ENCODE measurements at regions not wholly inside any gene's neighbourhood (a gene's known extent, or its start where the extent isn't known, plus 50 kb on each side); places are given as distances from the start of the nearest gene placed in this dataset.
A peak's percentile ranks its signal among the peaks of the same experiment; 100 is the strongest.

DNA sequence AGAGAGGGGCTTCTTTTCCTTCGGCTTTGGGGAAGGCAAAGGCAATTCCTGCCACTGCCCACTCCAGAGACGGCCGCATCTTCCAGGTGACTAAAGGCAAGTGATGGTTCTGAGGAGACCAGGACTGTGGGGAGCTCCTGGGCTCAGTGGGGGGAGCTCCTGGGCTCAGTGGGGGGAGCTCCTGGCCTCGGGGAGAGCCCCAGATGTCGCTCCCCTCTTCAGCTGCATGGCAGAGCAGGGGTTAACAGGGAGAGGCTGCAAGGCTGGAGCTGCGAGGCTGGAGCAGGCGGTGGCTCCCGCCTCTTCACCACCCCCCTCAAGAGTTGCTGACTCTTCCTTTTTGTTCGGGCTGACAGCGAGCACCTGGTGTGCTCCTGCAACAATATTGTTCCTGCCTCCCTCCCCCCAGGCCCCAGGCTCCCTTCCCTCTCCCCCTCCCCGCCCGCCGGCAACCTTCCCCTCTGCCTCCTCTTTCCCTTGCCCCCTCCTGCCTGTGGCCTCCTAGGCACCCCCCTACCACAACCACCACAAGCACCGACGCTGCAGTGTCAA lies 56.3 kb upstream of the LBX1 start:
- Mint-ChIP-seq H3K4me1 (peaks cover 50% of the 10 kb centered on the region), H3K9me3 (no peaks in the 10 kb centered on the region), H3K27ac (peak overlapping the region; percentile 65 to 86 (median 84)), H3K36me3 (ENCODE audit: low read depth) (no peaks in the 10 kb centered on the region), H3K27me3 (ENCODE audit: low read depth) (peaks cover 77% of the 10 kb centered on the region), H3K4me3 (peak overlapping the region; percentile 62 to 68 (median 65))
- no peak for TF ChIP-seq CTCF (IDR thresholded peaks at IDR 0.05; ENCODE audit: unreplicated experiment in 3 of 3)

- Mint-ChIP-seq H3K4me1 (peaks cover 56% of the 10 kb centered on the region), H3K36me3 (ENCODE audit: low read depth) (no peaks in the 10 kb centered on the region), H3K27me3 (ENCODE audit: low read depth) (peaks cover 82% of the 10 kb centered on the region), H3K4me3 (peak overlapping the region; percentile 17 to 57 (median 35)), H3K27ac (peak overlapping the region in 2 of 3 experiments; percentile 68 to 83), H3K9me3 (no peaks in the 10 kb centered on the region)
- no peak for TF ChIP-seq CTCF (IDR thresholded peaks at IDR 0.05; ENCODE audit: unreplicated experiment in 3 of 3)
Observed at GRCh38 chr10:101286248-101287046, 57.2 kb upstream of the LBX1 start.

GRCh38 chr10:101287183-101287996 lies 58.1 kb upstream of the LBX1 start:
- no peak for TF ChIP-seq CTCF (IDR thresholded peaks at IDR 0.05; ENCODE audit: unreplicated experiment in 3 of 3)
- Mint-ChIP-seq H3K4me3 (peak overlapping the region; percentile 43 to 62 (median 59)), H3K36me3 (ENCODE audit: low read depth) (no peaks in the 10 kb centered on the region), H3K9me3 (no peaks in the 10 kb centered on the region), H3K27me3 (ENCODE audit: low read depth) (peaks cover 80% of the 10 kb centered on the region), H3K27ac (peak overlapping the region in 2 of 3 experiments; percentile 83 to 95), H3K4me1 (peaks cover 56% of the 10 kb centered on the region)

DNA sequence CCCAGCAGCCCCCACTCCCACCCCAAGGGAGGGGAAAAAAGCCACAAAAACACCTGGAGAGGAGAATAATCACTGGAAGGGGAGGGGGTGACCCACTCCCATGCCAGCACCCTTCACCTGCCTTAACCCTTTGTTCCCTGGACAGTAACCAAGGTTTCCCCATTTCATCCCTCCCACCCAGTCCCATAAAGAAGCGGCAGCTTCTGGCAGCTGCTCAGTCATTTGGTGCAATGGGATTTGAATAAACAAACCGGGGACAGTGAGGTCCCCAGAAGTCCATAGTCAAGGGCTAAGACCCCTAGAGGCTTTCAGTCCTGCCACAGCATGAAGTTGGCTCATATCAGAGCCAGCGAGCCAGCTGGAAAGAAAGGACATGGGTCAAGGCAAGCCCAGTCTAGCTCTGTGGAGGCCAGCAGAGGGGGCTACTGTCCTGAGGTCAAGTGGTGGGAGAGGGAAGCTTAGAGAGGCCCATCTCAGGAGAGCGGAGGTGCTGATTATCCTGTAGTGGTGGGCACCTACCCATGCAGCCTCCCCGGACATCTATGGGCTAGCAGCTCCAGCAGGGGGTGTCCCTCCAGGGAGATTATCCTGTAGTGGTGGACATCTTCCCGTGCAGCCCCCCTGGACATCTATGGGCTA lies 58.9 kb upstream of the LBX1 start:
- Mint-ChIP-seq H3K27me3 (ENCODE audit: low read depth) (peaks cover 79% of the 10 kb centered on the region), H3K36me3 (ENCODE audit: low read depth) (no peaks in the 10 kb centered on the region), H3K9me3 (no peaks in the 10 kb centered on the region), H3K27ac (peak overlapping the region in 2 of 3 experiments; percentile 83 to 95), H3K4me3 (peak overlapping the region in 2 of 3 experiments; percentile 43 to 59), H3K4me1 (peaks cover 55% of the 10 kb centered on the region)
- peak in 2 of 3 experiments; percentile 23 to 28 for TF ChIP-seq CTCF (IDR thresholded peaks at IDR 0.05; ENCODE audit: unreplicated experiment in 3 of 3)

- no peaks in the 10 kb centered on the region for H3K9me3 Mint-ChIP-seq
- no peak for TF ChIP-seq CTCF (IDR thresholded peaks at IDR 0.05; ENCODE audit: unreplicated experiment in 3 of 3)
- H3K27ac Mint-ChIP-seq, result peak overlapping the region in 1 of 3 experiments; percentile 2
- H3K36me3 Mint-ChIP-seq (ENCODE audit: low read depth), result no peaks in the 10 kb centered on the region
- H3K4me3 Mint-ChIP-seq, result peak overlapping the region; percentile 0 to 31 (median 1)
- H3K27me3 Mint-ChIP-seq (ENCODE audit: low read depth), result peaks cover 78% of the 10 kb centered on the region
- H3K4me1 Mint-ChIP-seq, result peaks cover 58% of the 10 kb centered on the region
Observed at GRCh38 chr10:101289541-101289940, 60.3 kb upstream of the LBX1 start.

All from nephron (organoid).